ENCODE measurements at regions not wholly inside any gene's neighbourhood (a gene's known extent, or its start where the extent isn't known, plus 50 kb on each side); places are given as distances from the start of the nearest gene placed in this dataset.
"Not testable (repeated sequence)": the region's sequence is repeated elsewhere in the genome, so short reads cannot be mapped to it uniquely, and the experiment has no call there.

GRCh38 chr4:149211876-149212275 lies 603.8 kb downstream of the IQCM start:
- intact Hi-C loops (cut with micrococcal nuclease): no loop called here

DNA sequence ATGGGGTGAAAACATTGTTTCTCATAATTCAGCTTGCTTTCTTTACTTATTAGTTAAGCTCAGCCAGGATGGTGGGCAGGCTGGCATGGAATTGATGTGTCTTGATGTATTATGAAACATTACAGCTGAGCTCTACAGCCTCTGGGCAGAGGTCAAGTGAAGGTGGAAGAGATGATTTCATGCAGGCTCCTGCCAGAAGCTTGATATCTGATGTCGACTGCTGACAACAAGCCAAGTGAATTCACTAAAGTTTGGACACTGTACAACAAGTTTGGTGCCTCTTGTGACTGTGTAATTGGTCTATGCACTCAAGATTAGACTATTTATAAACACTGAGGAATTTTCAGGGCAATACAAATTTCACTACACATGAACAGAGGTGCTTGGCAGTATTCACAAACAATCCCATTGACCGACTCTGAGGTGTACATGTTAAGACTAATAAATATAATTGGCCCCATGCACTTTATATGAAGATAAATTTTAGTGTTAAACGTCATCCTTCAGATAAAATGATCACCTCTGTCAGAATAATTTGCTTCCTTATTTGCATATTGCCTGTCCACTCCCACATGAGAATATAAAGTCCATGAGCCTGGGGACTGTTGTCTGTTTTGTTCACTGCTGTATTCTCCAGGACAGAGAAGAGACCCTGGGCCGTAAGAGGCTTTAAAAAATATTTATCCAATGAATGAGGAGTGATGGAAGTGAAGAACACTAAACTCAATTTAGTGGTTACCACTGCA lies 612.2 kb downstream of the IQCM start:
- intact Hi-C loops (cut with micrococcal nuclease): no loop called here

GRCh38 chr4:149202117-149202516 lies 613.5 kb downstream of the IQCM start:
- intact Hi-C loops (cut with micrococcal nuclease): no loop called here

- intact Hi-C loops (cut with micrococcal nuclease): no loop called here
These were observed 616.0 kb downstream of the IQCM start for GRCh38 chr4:149199594-149199993.

- intact Hi-C loops (cut with micrococcal nuclease): no loop called here
These were observed 621.6 kb downstream of the IQCM start for GRCh38 chr4:149194061-149194460.

DNA sequence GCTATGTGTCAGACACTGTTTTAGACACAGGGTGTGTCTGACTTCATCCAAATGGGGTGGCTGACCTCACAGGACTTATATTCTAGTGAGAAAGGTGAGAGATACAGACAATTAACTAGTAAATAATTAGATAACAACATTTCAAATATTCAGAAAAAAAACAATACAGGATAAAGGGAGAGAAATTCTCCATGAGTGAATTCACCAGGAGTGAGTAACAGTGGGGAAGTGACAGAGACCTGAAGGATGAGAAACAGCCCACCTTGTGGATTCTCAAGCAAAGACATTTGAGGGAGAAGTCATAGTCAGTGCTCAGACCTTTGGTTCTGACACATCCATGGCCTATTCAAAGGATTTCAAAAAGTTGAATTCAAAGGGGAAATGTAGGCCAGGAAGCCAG lies 627.9 kb downstream of the IQCM start:
- intact Hi-C loops (cut with micrococcal nuclease): no loop called here

DNA sequence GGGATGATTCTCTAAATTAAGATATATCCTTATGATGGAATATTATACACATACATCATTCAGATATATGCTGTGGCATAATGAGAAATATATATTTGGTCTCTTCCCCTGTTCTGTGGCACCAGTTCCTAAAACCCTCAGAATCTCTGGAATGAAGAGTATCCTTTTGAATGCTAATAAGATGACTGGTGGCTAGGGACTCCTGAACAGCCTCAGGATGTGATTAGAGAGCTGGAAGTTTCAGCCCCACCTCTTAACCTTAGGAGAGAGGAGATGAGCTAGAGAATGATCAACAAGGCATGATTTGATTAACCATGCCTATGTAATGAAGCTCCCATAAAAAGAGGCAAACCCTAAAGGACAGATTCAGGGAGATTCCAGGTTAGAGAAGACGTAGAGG lies 632.0 kb downstream of the IQCM start:
- intact Hi-C loops (cut with micrococcal nuclease): no loop called here

- intact Hi-C loops (cut with micrococcal nuclease): not testable (repeated sequence)
These were observed 634.2 kb downstream of the IQCM start for GRCh38 chr4:149181459-149181858.

GRCh38 chr4:149176039-149176438 lies 639.6 kb downstream of the IQCM start:
- intact Hi-C loops (cut with micrococcal nuclease): no loop called here

GRCh38 chr4:149175549-149175948 lies 640.1 kb downstream of the IQCM start:
- intact Hi-C loops (cut with micrococcal nuclease): no loop called here

GRCh38 chr4:149173241-149174013 lies 642.2 kb downstream of the IQCM start:
- intact Hi-C loops (cut with micrococcal nuclease): no loop called here

- intact Hi-C loops (cut with micrococcal nuclease): no loop called here
These were observed 647.0 kb downstream of the IQCM start for GRCh38 chr4:149168645-149169044.

DNA sequence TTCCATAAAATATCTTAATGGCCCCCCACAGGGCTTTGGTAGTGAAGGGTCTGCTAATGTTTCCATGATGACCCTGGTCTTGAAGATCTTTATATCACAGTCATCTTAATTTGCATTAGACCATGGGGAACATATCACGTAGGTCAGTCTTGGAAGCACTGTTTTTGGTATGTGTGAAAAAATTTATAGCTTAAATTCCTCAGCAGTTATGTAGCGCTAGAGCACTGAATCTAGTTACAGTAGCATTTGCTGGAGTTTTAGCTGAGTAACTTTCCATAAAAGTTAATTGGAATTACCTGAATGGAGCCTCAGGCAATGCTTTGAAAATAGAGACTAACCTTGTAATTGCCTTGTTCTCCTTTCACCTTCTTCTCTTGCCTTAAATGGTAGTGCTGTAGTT lies 648.8 kb downstream of the IQCM start:
- intact Hi-C loops (cut with micrococcal nuclease): no loop called here

- intact Hi-C loops (cut with micrococcal nuclease): no loop called here
These were observed 649.3 kb downstream of the IQCM start for GRCh38 chr4:149166365-149166764.

GRCh38 chr4:149164282-149164681 lies 651.4 kb downstream of the IQCM start:
- intact Hi-C loops (cut with micrococcal nuclease): no loop called here

DNA sequence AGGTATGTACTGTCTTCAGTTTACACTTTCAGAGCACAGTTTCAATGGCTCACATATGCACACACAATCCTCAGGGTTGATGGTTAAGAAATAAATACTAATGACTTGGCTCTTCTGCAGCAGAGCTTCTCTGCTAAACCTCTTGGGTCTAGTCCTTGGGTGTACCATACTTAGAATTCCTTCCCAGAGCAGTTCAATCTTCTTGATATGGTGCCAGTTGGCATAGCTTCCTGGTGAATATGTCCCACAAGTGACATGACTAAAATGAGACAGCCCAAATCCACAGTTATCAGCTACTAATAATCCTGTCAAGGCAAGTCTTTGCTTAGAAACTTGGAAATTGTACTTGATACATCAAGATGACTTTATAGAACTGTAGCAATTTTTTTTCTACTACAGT lies 654.4 kb downstream of the IQCM start:
- intact Hi-C loops (cut with micrococcal nuclease): no loop called here

- intact Hi-C loops (cut with micrococcal nuclease): no loop called here
These were observed 655.3 kb downstream of the IQCM start for GRCh38 chr4:149160370-149160769.

GRCh38 chr4:149158817-149159216 lies 656.8 kb downstream of the IQCM start:
- intact Hi-C loops (cut with micrococcal nuclease): no loop called here

- intact Hi-C loops (cut with micrococcal nuclease): no loop called here
These were observed 669.8 kb downstream of the IQCM start for GRCh38 chr4:149145803-149146202.

DNA sequence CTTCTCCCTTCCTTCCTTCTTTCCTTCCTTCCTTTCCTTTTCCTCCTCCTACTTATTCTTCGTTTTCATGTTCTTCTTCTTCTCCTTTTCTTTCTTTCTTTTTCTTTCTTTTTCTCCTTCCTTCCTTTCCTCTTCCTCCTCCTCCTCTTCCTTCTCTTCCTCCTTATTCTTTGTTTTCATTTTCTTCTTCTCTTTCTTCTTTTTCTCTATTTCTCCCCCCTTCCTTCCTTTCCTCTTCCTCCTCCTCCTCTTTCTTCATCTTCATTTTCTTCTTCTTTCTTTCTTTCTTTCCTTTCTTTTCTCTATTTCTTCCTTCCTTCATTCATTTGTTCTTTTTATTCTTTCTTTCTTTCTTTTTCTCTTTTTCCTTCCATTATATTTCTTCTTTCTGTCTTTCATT lies 671.6 kb downstream of the IQCM start:
- intact Hi-C loops (cut with micrococcal nuclease): no loop called here

GRCh38 chr4:149141391-149141790 lies 674.3 kb downstream of the IQCM start:
- intact Hi-C loops (cut with micrococcal nuclease): no loop called here

- intact Hi-C loops (cut with micrococcal nuclease): no loop called here
These were observed 674.8 kb downstream of the IQCM start for GRCh38 chr4:149140841-149141240.

All from T-helper 1 cell treated with Interleukin-12 subunit alpha and Interleukin-12 subunit beta and Interleukin-4 antibody, amounts not matched to agents 30 ng/mL and 1 ng/mL, for 36 hours (primary cell).